Posterior cingulate gyrus (tissue), 11 donors: ENCODE measurements at regions not wholly inside any gene's neighbourhood (a gene's known extent, or its start where the extent isn't known, plus 50 kb on each side); places are given as distances from the start of the nearest gene placed in this dataset.
A peak's percentile ranks its signal among the peaks of the same experiment; 100 is the strongest.
"Not testable (repeated sequence)": the region's sequence is repeated elsewhere in the genome, so short reads cannot be mapped to it uniquely, and the experiment has no call there.

ENCODE experiments used
- DNase-seq, 10 donors: peaks; one replicate each; pipeline versions ENCODE4 v3.0.0 to v3.0.0-alpha.2; 2020 to 2021; ENCODE audit warnings: mixed read lengths in 3 of 10
- intact Hi-C: fragments of 100-400 bp; cut with DNase I; formaldehyde crosslinking; loops from one replicate; pipeline ENCODE4 v1.15.1; 2023

GRCh38 chr17:73902416-73903181 lies 258.4 kb upstream of the SDK2 start:
- peak in 1 of 10 donors; percentile 81 for DNase-seq
- intact Hi-C loops, result no loop called here

- peak in 1 of 10 donors; percentile 34 for DNase-seq
Observed at GRCh38 chr17:73906896-73907870, 262.9 kb upstream of the SDK2 start.

GRCh38 chr17:73909186-73909585 lies 264.9 kb upstream of the SDK2 start:
- DNase-seq, result peak in 1 of 10 donors; percentile 20

More at GRCh38 chr17:73906896-73907870, 262.9 kb upstream of the SDK2 start:
- intact Hi-C loops, result no loop called here

GRCh38 chr17:73910206-73910605 lies 266.0 kb upstream of the SDK2 start:
- DNase-seq, result peak in 3 of 10 donors; percentile 23 to 52 (median 39)
- intact Hi-C loops, result no loop called here

More at GRCh38 chr17:73909186-73909585, 264.9 kb upstream of the SDK2 start:
- intact Hi-C loops, result no loop called here

- DNase-seq, result no peak
- intact Hi-C loops, result no loop called here
Observed at GRCh38 chr17:73910821-73911515, 266.7 kb upstream of the SDK2 start.

GRCh38 chr17:73911726-73912372 lies 267.6 kb upstream of the SDK2 start:
- intact Hi-C loops, result no loop called here
- DNase-seq, result peak in 1 of 10 donors; percentile 27

GRCh38 chr17:73912373-73912746 lies 268.1 kb upstream of the SDK2 start:
- intact Hi-C loops, result no loop called here
- DNase-seq, result no peak

- intact Hi-C loops, result no loop called here
- no peak for DNase-seq
Observed at GRCh38 chr17:73914536-73915274, 270.5 kb upstream of the SDK2 start.

- intact Hi-C loops, DNase-seq: not testable (repeated sequence)
Observed at GRCh38 chr17:73919033-73919432, 274.8 kb upstream of the SDK2 start.

- no peak for DNase-seq
- intact Hi-C loops, result no loop called here
Observed at GRCh38 chr17:73921306-73921705, 277.1 kb upstream of the SDK2 start.

GRCh38 chr17:73924114-73924908 lies 279.2 kb upstream of the RPL38 start:
- no peak for DNase-seq
- intact Hi-C loops, result no loop called here

- DNase-seq, result no peak
- intact Hi-C loops, result no loop called here
Observed at GRCh38 chr17:73924909-73925186, 278.6 kb upstream of the RPL38 start.

- intact Hi-C loops, result no loop called here
- DNase-seq, result no peak
Observed at GRCh38 chr17:73929860-73930430, 273.5 kb upstream of the RPL38 start.

- no peak for DNase-seq
- intact Hi-C loops, result no loop called here
Observed at GRCh38 chr17:73932216-73932749, 271.2 kb upstream of the RPL38 start.

GRCh38 chr17:73933164-73933766 lies 270.2 kb upstream of the RPL38 start:
- DNase-seq, result no peak
- intact Hi-C loops, result no loop called here

- intact Hi-C loops, result no loop called here
- DNase-seq, result no peak
Observed at GRCh38 chr17:73933871-73934270, 269.6 kb upstream of the RPL38 start.

- intact Hi-C loops, result no loop called here
Observed at GRCh38 chr17:73934696-73935095, 268.8 kb upstream of the RPL38 start.

More at GRCh38 chr17:73934696-73935095, 268.8 kb upstream of the RPL38 start:
- DNase-seq, result no peak
